ENCODE measurements at regions not wholly inside any gene's neighbourhood (a gene's known extent, or its start where the extent isn't known, plus 50 kb on each side); places are given as distances from the start of the nearest gene placed in this dataset.

- no peak for DNase-seq
- dilution Hi-C loops (cut with HindIII; ENCODE audit: low sequenced_read_pairs, unreplicated experiment): no loop called here
Measured at GRCh38 chr5:89204756-89205155, 321.8 kb upstream of the MEF2C start.

More at GRCh38 chr5:89204756-89205155, 321.8 kb upstream of the MEF2C start:
- intact Hi-C loops (cut with micrococcal nuclease) (no loop called here), in situ Hi-C loops (cut with MboI; ENCODE audit: low sequenced_read_pairs) (no loop called here)
- ChIA-PET CTCF (no interaction called here), POLR2A (ENCODE audit: unreplicated experiment) (no interaction called here)
- no peak overlapping the region for H2BK5ac ChIP-seq (ENCODE audit: low read depth, low read length, poor library complexity, severe bottlenecking)
- no peak overlapping the region for H4K8ac ChIP-seq (ENCODE audit: low read depth in 2 of 2, low read length in 2 of 2)
- H3K56ac ChIP-seq (ENCODE audit: extremely low read depth, insufficient read depth, low read length): no peak overlapping the region
- no peaks in the 10 kb centered on the region for H4K20me1 ChIP-seq (ENCODE audit: insufficient read depth, low read length)
- H2BK15ac ChIP-seq (ENCODE audit: low read depth, low read length): no peak overlapping the region
- no peak overlapping the region for H3K4me3 ChIP-seq (ENCODE audit: insufficient read depth, low read depth, low read length)
- H3K9ac ChIP-seq (ENCODE audit: low read depth, low read length): no peak overlapping the region
- no peak overlapping the region for H3K27ac ChIP-seq (ENCODE audit: insufficient read depth, low read length)
- no peaks in the 10 kb centered on the region for H3K36me3 ChIP-seq (ENCODE audit: control insufficient read depth, insufficient read depth, low read length)
- H3K14ac ChIP-seq (replicated peaks; ENCODE audit: low read depth, low read length): no peak overlapping the region
- no peak overlapping the region for H3K4me2 ChIP-seq (ENCODE audit: low read depth, low read length)
- no peaks in the 10 kb centered on the region for H3K9me1 ChIP-seq (ENCODE audit: insufficient read depth, low read length)
- H3K4ac ChIP-seq (ENCODE audit: low read depth, low read length): no peak overlapping the region
- H3K79me1 ChIP-seq (ENCODE audit: low read depth in 1 of 2, low read length in 2 of 2): no peaks in the 10 kb centered on the region
- H4K91ac ChIP-seq (ENCODE audit: insufficient read depth, low read depth, low read length): no peak overlapping the region
- no peaks in the 10 kb centered on the region for H3K4me1 ChIP-seq (ENCODE audit: control insufficient read depth, insufficient read depth, low read length)
- H3K23ac ChIP-seq (ENCODE audit: low read depth, low read length): no peak overlapping the region
- H2AK5ac ChIP-seq (ENCODE audit: low read depth, low read length): no peak overlapping the region
- H2BK20ac ChIP-seq (ENCODE audit: low read depth, low read length): no peak overlapping the region
- H4K5ac ChIP-seq (ENCODE audit: low read depth, low read length): no peak overlapping the region
- H3K27me3 ChIP-seq (ENCODE audit: control insufficient read depth, insufficient read depth, low read length): no peaks in the 10 kb centered on the region
- no peak overlapping the region for H3K18ac ChIP-seq (ENCODE audit: low read depth, low read length)
- no peak overlapping the region for H2AK9ac ChIP-seq (replicated peaks; ENCODE audit: low read depth, low read length, poor library complexity)
- BruUV-seq (replicated peaks): no TSS peak
- peaks cover 4% of the 10 kb centered on the region for H3K9me3 ChIP-seq (ENCODE audit: control insufficient read depth, insufficient read depth, low read length)
- ATAC-seq (ENCODE audit: low read depth): no peak
- TF ChIP-seq ELK1 (IDR thresholded peaks at IDR 0.05; ENCODE audit: borderline replicate concordance, low read depth, low read length) (no peak), MAZ (IDR thresholded peaks at IDR 0.05; ENCODE audit: borderline replicate concordance, low read depth, low read length) (no peak), MXI1 (IDR thresholded peaks at IDR 0.05; ENCODE audit: borderline replicate concordance, low read depth, low read length) (no peak), FOS (IDR thresholded peaks at IDR 0.05; ENCODE audit: low read depth, low read length) (no peak), CEBPB (IDR thresholded peaks at IDR 0.05; ENCODE audit: low read depth, low read length) (no peak), POLR2A (IDR thresholded peaks at IDR 0.05; ENCODE audit: low read depth, low read length) (no peak), RCOR1 (IDR thresholded peaks at IDR 0.05; ENCODE audit: insufficient replicate concordance, low read length) (no peak), SMC3 (IDR thresholded peaks at IDR 0.05; ENCODE audit: low read depth, low read length) (no peak), NFE2L2 (IDR thresholded peaks at IDR 0.05; ENCODE audit: low read depth, low read length) (no peak), MAFK (IDR thresholded peaks at IDR 0.05; ENCODE audit: low read depth, low read length) (no peak), CTCF (conservative IDR thresholded peaks at IDR 0.05; ENCODE audit: low read depth, low read length) (no peak), USF2 (IDR thresholded peaks at IDR 0.05; ENCODE audit: low read depth, low read length) (no peak), CHD1 (IDR thresholded peaks at IDR 0.05; ENCODE audit: low read depth, low read length) (no peak), RAD21 (IDR thresholded peaks at IDR 0.05; ENCODE audit: low read length) (no peak), BHLHE40 (IDR thresholded peaks at IDR 0.05; ENCODE audit: low read depth, low read length) (no peak), RFX5 (IDR thresholded peaks at IDR 0.05; ENCODE audit: low read depth, low read length) (no peak)
- no peak overlapping the region for H2BK120ac ChIP-seq (ENCODE audit: low read depth, low read length)
- H2AFZ ChIP-seq (replicated peaks; ENCODE audit: low read length, poor library complexity): no peak overlapping the region
